ENCODE measurements at regions not wholly inside any gene's neighbourhood (a gene's known extent, or its start where the extent isn't known, plus 50 kb on each side); places are given as distances from the start of the nearest gene placed in this dataset.

DNA sequence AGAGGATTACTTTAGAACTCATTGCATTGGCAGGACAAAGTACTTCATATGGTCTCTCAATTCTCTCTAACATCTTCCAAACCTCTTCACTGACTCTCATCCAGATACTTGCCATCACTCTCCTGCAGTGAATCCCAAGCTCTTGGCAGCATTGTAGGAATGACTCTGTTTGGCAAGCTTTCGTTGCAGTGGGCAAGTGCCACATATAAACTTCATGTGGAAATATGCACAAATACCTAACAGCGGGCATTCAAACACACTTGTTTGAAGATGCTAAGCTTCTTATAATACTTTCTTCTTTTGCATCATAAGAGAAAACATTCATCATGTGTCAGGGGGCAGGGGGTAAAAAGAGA is 86.2 kb upstream of the F13A1 start:
- Mint-ChIP-seq H3K4me3 (no peak overlapping the region), H3K9me3 (no peaks in the 10 kb centered on the region), H3K27me3 (peaks cover 1 to 10% of the 10 kb centered on the region in 2 donors), H3K36me3 (no peaks in the 10 kb centered on the region), H3K4me1 (no peaks in the 10 kb centered on the region), H3K27ac (no peak overlapping the region)
- Histone ChIP-seq H3K27ac (ENCODE audit: low read depth, low read length) (no peak overlapping the region), H3K27me3 (ENCODE audit: insufficient read depth, low read length, poor library complexity, severe bottlenecking) (no peaks in the 10 kb centered on the region), H3K4me3 (ENCODE audit: low read length) (no peak overlapping the region), H3K4me1 (ENCODE audit: insufficient read depth, low read length) (no peaks in the 10 kb centered on the region), H3K9me3 (ENCODE audit: low read length) (no peaks in the 10 kb centered on the region), H3K36me3 (ENCODE audit: insufficient read depth, low read length) (no peaks in the 10 kb centered on the region)
- DNase-seq: no peak
- ChIA-PET CTCF (no interaction called here), POLR2A (no interaction called here)

DNA sequence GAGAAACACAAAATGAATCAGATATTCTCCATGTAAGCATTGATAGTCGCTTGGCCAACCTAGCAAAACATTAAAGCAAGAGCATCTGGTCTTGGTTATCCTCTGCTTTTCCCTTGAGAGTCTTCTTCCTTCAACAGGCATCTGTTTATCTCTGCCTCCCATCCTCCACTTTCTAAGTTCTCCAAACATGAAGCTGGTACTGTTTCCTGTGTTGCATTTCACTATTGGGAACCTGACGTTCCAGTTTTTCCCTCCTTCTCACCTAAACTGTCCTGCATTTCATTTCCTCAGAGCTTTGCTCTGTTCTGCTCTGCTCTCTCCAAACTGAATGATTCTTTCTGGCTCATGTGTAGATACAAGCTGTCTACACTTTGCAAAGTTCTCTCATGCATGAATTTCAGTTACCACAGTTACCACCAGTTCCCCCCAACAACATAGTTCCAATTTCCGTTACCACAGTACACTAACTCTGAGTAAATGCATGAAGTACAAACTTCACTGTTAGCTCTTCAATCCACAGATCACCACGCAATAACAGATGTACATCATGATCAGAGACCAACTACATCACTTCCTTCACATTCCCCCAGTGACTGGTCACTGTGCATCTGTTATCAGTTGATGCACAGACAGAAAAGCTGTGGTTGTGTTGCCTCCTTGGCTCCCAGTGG is 86.7 kb upstream of the F13A1 start:
- CTCF ChIA-PET: no interaction called here
- Mint-ChIP-seq H3K9me3 (no peaks in the 10 kb centered on the region), H3K27me3 (peaks cover 4 to 15% of the 10 kb centered on the region in 2 donors), H3K27ac (no peak overlapping the region), H3K4me3 (no peak overlapping the region), H3K36me3 (no peaks in the 10 kb centered on the region), H3K4me1 (no peaks in the 10 kb centered on the region)
- Histone ChIP-seq H3K27me3 (ENCODE audit: insufficient read depth, low read length, poor library complexity, severe bottlenecking) (no peaks in the 10 kb centered on the region), H3K4me1 (ENCODE audit: insufficient read depth, low read length) (no peaks in the 10 kb centered on the region), H3K27ac (ENCODE audit: low read depth, low read length) (no peak overlapping the region), H3K4me3 (ENCODE audit: low read length) (no peak overlapping the region), H3K36me3 (ENCODE audit: insufficient read depth, low read length) (no peaks in the 10 kb centered on the region), H3K9me3 (ENCODE audit: low read length) (no peaks in the 10 kb centered on the region)
- POLR2A ChIA-PET: no interaction called here
- DNase-seq: peak in 1 of 5 donors; percentile 5

DNA sequence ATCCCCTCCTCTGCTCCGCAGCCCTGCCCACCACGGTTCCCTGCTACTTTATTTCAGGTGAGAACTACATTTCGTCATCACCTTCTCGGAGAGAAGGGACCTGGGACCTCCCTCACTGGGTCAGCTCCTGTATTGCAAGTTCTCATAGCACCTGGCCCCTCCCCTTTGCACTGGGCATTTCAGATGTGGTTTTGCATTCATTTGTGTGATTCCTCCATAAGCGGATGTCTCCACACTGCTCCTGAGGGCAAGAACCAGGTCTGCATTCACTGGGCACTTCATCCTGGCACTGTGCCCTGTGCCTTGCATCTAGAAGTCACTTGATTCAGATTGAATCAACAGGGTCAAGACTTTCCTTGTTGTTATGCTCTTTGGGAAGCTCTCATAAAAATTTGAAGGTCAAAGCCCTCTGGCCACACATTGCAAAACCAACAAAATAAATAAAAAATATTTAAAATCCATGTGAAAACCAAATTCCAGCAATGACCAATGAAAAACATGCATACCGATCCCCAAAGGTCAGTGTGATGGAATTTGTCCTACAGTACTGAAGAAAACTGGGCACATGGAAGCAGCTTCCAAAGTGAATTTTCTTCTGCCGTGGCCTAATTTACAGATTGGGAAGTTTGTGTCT is 89.1 kb upstream of the F13A1 start:
- Histone ChIP-seq H3K36me3 (ENCODE audit: insufficient read depth, low read length) (no peaks in the 10 kb centered on the region), H3K4me1 (ENCODE audit: insufficient read depth, low read length) (no peaks in the 10 kb centered on the region), H3K27ac (ENCODE audit: low read depth, low read length) (no peak overlapping the region), H3K4me3 (ENCODE audit: low read length) (no peak overlapping the region), H3K27me3 (ENCODE audit: insufficient read depth, low read length, poor library complexity, severe bottlenecking) (no peaks in the 10 kb centered on the region), H3K9me3 (ENCODE audit: low read length) (no peaks in the 10 kb centered on the region)
- ChIA-PET CTCF (no interaction called here), POLR2A (no interaction called here)
- Mint-ChIP-seq H3K27ac (peak overlapping the region in 1 of 8 donors; percentile 18), H3K4me3 (no peak overlapping the region), H3K4me1 (no peaks in the 10 kb centered on the region), H3K9me3 (no peaks in the 10 kb centered on the region), H3K36me3 (no peaks in the 10 kb centered on the region), H3K27me3 (peaks cover 6 to 21% of the 10 kb centered on the region in 2 donors)
- DNase-seq: no peak

DNA sequence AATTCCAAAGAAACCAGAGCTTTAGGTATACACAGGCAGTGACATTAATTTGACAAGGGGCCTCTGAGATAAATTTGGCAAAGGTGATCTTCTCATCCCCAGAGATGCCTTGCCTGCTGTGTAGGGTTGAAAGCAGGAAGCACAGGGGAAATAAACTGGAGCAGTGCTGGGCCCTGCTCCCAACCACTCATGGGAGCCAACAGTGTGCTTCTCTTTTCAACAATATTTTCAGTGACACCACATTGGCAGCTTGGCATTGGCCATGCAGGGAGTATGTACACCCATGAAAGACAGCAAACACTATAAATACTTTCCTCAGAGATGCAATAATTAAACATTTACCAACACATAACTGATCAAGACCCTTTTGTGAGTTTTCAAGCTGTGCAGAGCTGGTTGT is 90.7 kb upstream of the F13A1 start:
- H3K4me3 Mint-ChIP-seq: no peak overlapping the region
- CTCF ChIA-PET: no interaction called here
- no peaks in the 10 kb centered on the region for H3K4me1 ChIP-seq (ENCODE audit: insufficient read depth, low read length)
- POLR2A ChIA-PET: no interaction called here
- no peaks in the 10 kb centered on the region for H3K27me3 ChIP-seq (ENCODE audit: insufficient read depth, low read length, poor library complexity, severe bottlenecking)
- H3K4me3 ChIP-seq (ENCODE audit: low read length): no peak overlapping the region
- no peak overlapping the region for H3K27ac Mint-ChIP-seq
- no peaks in the 10 kb centered on the region for H3K36me3 Mint-ChIP-seq
- no peaks in the 10 kb centered on the region for H3K4me1 Mint-ChIP-seq
- H3K27me3 Mint-ChIP-seq: peaks cover 6 to 20% of the 10 kb centered on the region in 2 donors
- H3K9me3 Mint-ChIP-seq: no peaks in the 10 kb centered on the region
- no peaks in the 10 kb centered on the region for H3K9me3 ChIP-seq (ENCODE audit: low read length)
- no peak overlapping the region for H3K27ac ChIP-seq (ENCODE audit: low read depth, low read length)
- H3K36me3 ChIP-seq (ENCODE audit: insufficient read depth, low read length): no peaks in the 10 kb centered on the region
- DNase-seq: no peak

DNA sequence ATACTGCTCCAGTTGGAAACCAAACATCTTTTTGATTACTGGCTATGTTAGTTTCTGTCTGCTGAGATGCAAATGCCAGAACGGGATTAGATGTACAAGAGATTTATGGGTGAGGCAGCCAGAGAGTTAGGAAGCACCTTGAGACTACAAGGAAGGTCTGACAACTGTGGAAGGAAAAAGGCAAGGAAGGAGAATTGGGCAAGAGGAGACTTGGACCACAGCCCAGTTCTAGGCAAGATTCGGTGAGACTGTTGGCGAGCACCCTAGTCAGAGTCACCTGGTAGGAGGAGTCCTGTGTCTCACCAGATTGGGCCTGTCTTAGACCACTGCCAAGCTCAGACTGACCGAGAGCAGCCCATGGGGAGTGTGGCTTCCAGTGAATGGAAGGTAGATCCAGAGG is 91.8 kb upstream of the F13A1 start:
- H3K27ac ChIP-seq (ENCODE audit: low read depth, low read length): no peak overlapping the region
- ChIA-PET POLR2A (no interaction called here), CTCF (interaction anchor here (0.6 kb wide), 1 partner anchor 866 kb away, joined by 3 read pairs; no protein-coding TSS in a partner anchor)
- Mint-ChIP-seq H3K36me3 (no peaks in the 10 kb centered on the region), H3K27ac (no peak overlapping the region), H3K27me3 (peaks cover 6 to 20% of the 10 kb centered on the region in 2 donors), H3K9me3 (no peaks in the 10 kb centered on the region), H3K4me3 (no peak overlapping the region), H3K4me1 (no peaks in the 10 kb centered on the region)
- DNase-seq: no peak
- no peaks in the 10 kb centered on the region for H3K27me3 ChIP-seq (ENCODE audit: insufficient read depth, low read length, poor library complexity, severe bottlenecking)
- no peak overlapping the region for H3K4me3 ChIP-seq (ENCODE audit: low read length)
- H3K36me3 ChIP-seq (ENCODE audit: insufficient read depth, low read length): no peaks in the 10 kb centered on the region
- no peaks in the 10 kb centered on the region for H3K9me3 ChIP-seq (ENCODE audit: low read length)
- no peaks in the 10 kb centered on the region for H3K4me1 ChIP-seq (ENCODE audit: insufficient read depth, low read length)

DNA sequence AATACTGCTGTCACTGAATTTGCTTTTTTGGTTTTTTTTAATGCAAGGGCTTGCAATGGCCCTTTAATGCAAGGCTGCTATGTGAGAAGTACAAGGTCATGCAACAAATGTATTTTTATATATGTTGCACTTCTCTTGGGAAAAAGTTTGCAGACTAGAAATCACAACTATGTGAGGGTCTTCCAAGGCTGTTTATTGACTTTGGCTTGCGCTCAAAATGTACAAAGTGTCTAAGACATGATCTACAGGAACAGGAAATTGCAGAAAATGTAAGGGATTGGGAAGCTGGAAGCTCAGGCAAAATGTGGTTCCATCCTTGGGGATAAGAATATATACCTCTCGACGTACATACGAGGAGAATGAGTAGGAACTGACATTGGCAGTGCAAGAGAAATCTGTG is 92.2 kb upstream of the F13A1 start:
- Histone ChIP-seq H3K9me3 (ENCODE audit: low read length) (no peaks in the 10 kb centered on the region), H3K36me3 (ENCODE audit: insufficient read depth, low read length) (no peaks in the 10 kb centered on the region), H3K27me3 (ENCODE audit: insufficient read depth, low read length, poor library complexity, severe bottlenecking) (no peaks in the 10 kb centered on the region), H3K4me3 (ENCODE audit: low read length) (no peak overlapping the region), H3K27ac (ENCODE audit: low read depth, low read length) (no peak overlapping the region), H3K4me1 (ENCODE audit: insufficient read depth, low read length) (no peaks in the 10 kb centered on the region)
- no peak for DNase-seq
- CTCF ChIA-PET: no interaction called here
- POLR2A ChIA-PET: no interaction called here
- Mint-ChIP-seq H3K4me1 (no peaks in the 10 kb centered on the region), H3K27me3 (peaks cover 6 to 20% of the 10 kb centered on the region in 2 donors), H3K9me3 (no peaks in the 10 kb centered on the region), H3K36me3 (no peaks in the 10 kb centered on the region), H3K4me3 (no peak overlapping the region), H3K27ac (no peak overlapping the region)

DNA sequence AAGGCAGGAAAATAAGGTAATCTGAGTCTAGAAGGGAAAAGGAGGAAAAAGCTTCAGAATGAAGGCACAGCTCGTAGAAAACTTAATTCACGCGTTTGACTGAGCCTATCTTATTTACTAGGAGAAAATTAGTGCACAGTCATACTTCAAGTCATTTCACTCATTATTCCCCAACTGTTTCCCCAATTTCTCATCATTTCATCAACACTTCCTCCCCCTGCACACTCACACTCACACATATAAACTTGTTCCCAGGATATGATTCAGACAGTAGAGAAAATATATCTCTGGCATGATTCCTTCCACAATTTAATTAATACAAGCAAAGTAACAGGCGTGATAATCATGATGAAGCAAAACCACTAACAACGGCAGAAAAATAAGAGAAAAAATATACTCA is 94.5 kb upstream of the F13A1 start:
- Histone ChIP-seq H3K4me3 (ENCODE audit: low read length) (no peak overlapping the region), H3K36me3 (ENCODE audit: insufficient read depth, low read length) (no peaks in the 10 kb centered on the region), H3K27ac (ENCODE audit: low read depth, low read length) (no peak overlapping the region), H3K9me3 (ENCODE audit: low read length) (no peaks in the 10 kb centered on the region), H3K4me1 (ENCODE audit: insufficient read depth, low read length) (no peaks in the 10 kb centered on the region), H3K27me3 (ENCODE audit: insufficient read depth, low read length, poor library complexity, severe bottlenecking) (no peaks in the 10 kb centered on the region)
- Mint-ChIP-seq H3K27me3 (peaks cover 4 to 22% of the 10 kb centered on the region in 2 donors), H3K4me1 (no peaks in the 10 kb centered on the region), H3K27ac (no peak overlapping the region), H3K9me3 (no peaks in the 10 kb centered on the region), H3K36me3 (no peaks in the 10 kb centered on the region), H3K4me3 (no peak overlapping the region)
- POLR2A ChIA-PET: no interaction called here
- CTCF ChIA-PET: no interaction called here
- DNase-seq: no peak

DNA sequence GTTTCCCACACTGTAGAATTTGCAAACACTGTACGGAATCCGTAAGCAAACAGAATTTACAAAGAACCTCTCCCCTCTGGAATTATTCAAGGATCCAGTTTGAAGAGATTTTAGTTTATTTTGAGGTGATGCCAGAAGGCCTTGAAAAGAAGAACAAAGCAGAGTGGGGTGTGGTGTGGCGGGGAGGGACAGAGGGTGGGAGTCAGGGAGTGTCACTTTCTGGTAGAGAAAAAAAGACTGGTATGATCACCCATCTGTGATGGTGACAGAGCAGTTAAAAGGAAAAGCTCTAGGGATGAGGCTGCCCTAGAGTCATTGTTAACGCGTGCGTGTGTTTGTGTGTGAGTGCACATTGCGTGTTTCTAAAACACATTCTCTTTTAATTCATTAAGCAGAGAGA is 97.0 kb upstream of the F13A1 start:
- peaks cover 4 to 38% of the 10 kb centered on the region in 2 donors for H3K27me3 Mint-ChIP-seq
- H3K4me3 Mint-ChIP-seq: no peak overlapping the region
- CTCF ChIA-PET: interaction anchor here (1.6 kb wide), 1 partner anchor 20 kb away, joined by 3 read pairs; no protein-coding TSS in a partner anchor
- Histone ChIP-seq H3K36me3 (ENCODE audit: insufficient read depth, low read length) (no peaks in the 10 kb centered on the region), H3K27ac (ENCODE audit: low read depth, low read length) (no peak overlapping the region), H3K9me3 (ENCODE audit: low read length) (no peaks in the 10 kb centered on the region), H3K4me1 (ENCODE audit: insufficient read depth, low read length) (no peaks in the 10 kb centered on the region), H3K4me3 (ENCODE audit: low read length) (no peak overlapping the region), H3K27me3 (ENCODE audit: insufficient read depth, low read length, poor library complexity, severe bottlenecking) (no peaks in the 10 kb centered on the region)
- no peak overlapping the region for H3K27ac Mint-ChIP-seq
- POLR2A ChIA-PET: no interaction called here
- H3K4me1 Mint-ChIP-seq: no peaks in the 10 kb centered on the region
- H3K9me3 Mint-ChIP-seq: peaks cover 0 to 2% (median 0%) of the 10 kb centered on the region in 5 donors
- DNase-seq: no peak
- H3K36me3 Mint-ChIP-seq: no peaks in the 10 kb centered on the region
